Liver (tissue), 8 donors: ENCODE measurements at regions not wholly inside any gene's neighbourhood (a gene's known extent, or its start where the extent isn't known, plus 50 kb on each side); places are given as distances from the start of the nearest gene placed in this dataset.

ENCODE experiments used
- DNase-seq: peaks from one replicate; pipeline ENCODE4 v3.0.0-alpha.2; 2017; ENCODE audit warnings: low spot score
- H3K27ac ChIP-seq, 2 donors: one replicate each; pipeline ENCODE4 v1.7.0; 2013; ENCODE audit warnings: inconsistent platforms in 2 of 2, low read length in 2 of 2, control low read depth in 1 of 2, low read depth in 1 of 2, mild to moderate bottlenecking in 1 of 2
- H3K27me3 ChIP-seq, 4 donors: one replicate each; pipeline versions ENCODE4 v1.6.1 to v1.7.0; 2013; ENCODE audit warnings: low read length in 3 of 4, inconsistent platforms in 1 of 4, mild to moderate bottlenecking in 1 of 4, moderate library complexity in 1 of 4; ENCODE audit not compliant: control insufficient read depth in 4 of 4, insufficient read depth in 4 of 4
- H3K36me3 ChIP-seq, 4 donors: one replicate each; pipeline versions ENCODE4 v1.6.1 to v1.7.0; 2013; ENCODE audit warnings: low read length in 3 of 4, mild to moderate bottlenecking in 3 of 4, low read depth in 1 of 4, moderate library complexity in 1 of 4; ENCODE audit not compliant: control insufficient read depth in 4 of 4, insufficient read depth in 3 of 4
- H3K4me1 ChIP-seq, 4 donors: one replicate each; pipeline versions ENCODE4 v1.6.1 to v1.7.0; 2013; ENCODE audit warnings: low read length in 3 of 4, mild to moderate bottlenecking in 3 of 4, moderate library complexity in 1 of 4; ENCODE audit not compliant: control insufficient read depth in 4 of 4, insufficient read depth in 4 of 4
- H3K4me3 ChIP-seq, 3 donors: one replicate each; pipeline versions ENCODE4 v1.6.1 to v1.7.0; 2013; ENCODE audit warnings: low read length in 3 of 3, control low read depth in 1 of 3, low read depth in 1 of 3, mild to moderate bottlenecking in 1 of 3
- H3K9ac ChIP-seq, 2 donors: one replicate each; pipeline ENCODE4 v1.7.0; 2013; ENCODE audit warnings: low read length in 2 of 2, mild to moderate bottlenecking in 2 of 2, moderate library complexity in 2 of 2, control low read depth in 1 of 2, low read depth in 1 of 2
- H3K9me3 ChIP-seq, 4 donors: one replicate each; pipeline versions ENCODE4 v1.6.1 to v1.7.0; 2013; ENCODE audit warnings: low read length in 3 of 4; ENCODE audit not compliant: control insufficient read depth in 4 of 4
- ATF3 ChIP-seq: IDR thresholded peaks from 2 replicates; pipeline ENCODE4 v1.6.1; 2016; ENCODE audit warnings: antibody characterized with exemption
- EGR1 ChIP-seq, 2 donors: IDR thresholded peaks; 2 replicates each; pipeline ENCODE4 v1.6.1; 2016 to 2018; ENCODE audit warnings: antibody characterized with exemption in 2 of 2, low read depth in 2 of 2
- FOXA1 ChIP-seq: IDR thresholded peaks from 2 replicates; pipeline ENCODE4 v1.6.1; 2016; ENCODE audit warnings: antibody characterized with exemption
- FOXA2 ChIP-seq: IDR thresholded peaks from 2 replicates; pipeline ENCODE4 v1.6.1; 2016; ENCODE audit warnings: antibody characterized with exemption
- HNF4A ChIP-seq, 2 donors: conservative IDR thresholded peaks; 2 replicates each; pipeline ENCODE4 v1.6.1; 2016; ENCODE audit warnings: antibody characterized with exemption in 2 of 2, mild to moderate bottlenecking in 2 of 2
- JUND ChIP-seq, 2 donors: IDR thresholded peaks; 2 replicates each; pipeline ENCODE4 v1.6.1; 2016; ENCODE audit warnings: antibody characterized with exemption in 2 of 2
- NR2F2 ChIP-seq: IDR thresholded peaks from 2 replicates; pipeline ENCODE4 v1.6.1; 2016; ENCODE audit warnings: antibody characterized with exemption
- REST ChIP-seq: IDR thresholded peaks from 2 replicates; pipeline ENCODE4 v1.6.1; 2016; ENCODE audit warnings: antibody characterized with exemption, mild to moderate bottlenecking
- SP1 ChIP-seq: IDR thresholded peaks from 2 replicates; pipeline ENCODE4 v1.6.1; 2018; ENCODE audit warnings: antibody characterized with exemption, mild to moderate bottlenecking
- TAF1 ChIP-seq: conservative IDR thresholded peaks from 2 replicates; pipeline ENCODE4 v1.6.1; 2016; ENCODE audit warnings: antibody characterized with exemption, mild to moderate bottlenecking
- YY1 ChIP-seq: IDR thresholded peaks from 2 replicates; pipeline ENCODE4 v1.6.1; 2016; ENCODE audit warnings: antibody characterized with exemption, mild to moderate bottlenecking
- WGBS: extraction: QIAGEN DNeasy Blood & Tissue Kit; methylation state at CpG from one replicate; pipeline ENCODE4 v1.1.7; 2013; 5-methylcytosine and 5-hydroxymethylcytosine counted together
- TF ChIP-seq, protein P1 (sequence below): fragments of 150-350 bp; IDR thresholded peaks from 2 replicates; pipeline ENCODE4 v1.5.1; 2017; ENCODE audit warnings: improper control_type of control experiment, low read depth, low read length; ENCODE audit not compliant: missing input control
- TF ChIP-seq, protein P2 (sequence below): IDR thresholded peaks from 2 replicates; pipeline ENCODE4 v1.6.1; 2016; ENCODE audit warnings: antibody characterized with exemption
- donor health status: healthy.
- donor health status: healthy.
- donor health status: healthy.
- donor health status: healthy.
- donor health status: healthy.

GRCh38 chr16:14004729-14005315 is 66.3 kb upstream of the MRTFB start:
- Histone ChIP-seq H3K36me3 (no peaks in the 10 kb centered on the region), H3K9me3 (no peaks in the 10 kb centered on the region), H3K4me1 (peaks cover 0 to 7% (median under 1%) of the 10 kb centered on the region in 4 donors), H3K27ac (no peak overlapping the region), H3K27me3 (no peaks in the 10 kb centered on the region), H3K9ac (no peak overlapping the region), H3K4me3 (no peak overlapping the region)
- WGBS = 86% methylated on average over 2 of the region's 2 CpGs
- TF ChIP-seq YY1 = no peak
- TF ChIP-seq FOXA2 = no peak
- no peak for DNase-seq

GRCh38 chr16:14005335-14005734 is 65.8 kb upstream of the MRTFB start:
- Histone ChIP-seq H3K4me3 (no peak overlapping the region), H3K9ac (no peak overlapping the region), H3K27me3 (no peaks in the 10 kb centered on the region), H3K27ac (no peak overlapping the region), H3K9me3 (no peaks in the 10 kb centered on the region), H3K36me3 (no peaks in the 10 kb centered on the region), H3K4me1 (peaks cover 0 to 6% (median under 1%) of the 10 kb centered on the region in 4 donors)
- TF ChIP-seq FOXA1 (no peak), EGR1 (IDR thresholded peaks at IDR 0.05; ENCODE audit: low read depth in 2 of 2) (no peak), NR2F2 (no peak), TAF1 (no peak), REST (no peak), JUND (IDR thresholded peaks at IDR 0.05) (no peak), SP1 (no peak), HNF4A (conservative IDR thresholded peaks at IDR 0.05) (no peak), ATF3 (no peak)
- TF ChIP-seq, protein P1, sequence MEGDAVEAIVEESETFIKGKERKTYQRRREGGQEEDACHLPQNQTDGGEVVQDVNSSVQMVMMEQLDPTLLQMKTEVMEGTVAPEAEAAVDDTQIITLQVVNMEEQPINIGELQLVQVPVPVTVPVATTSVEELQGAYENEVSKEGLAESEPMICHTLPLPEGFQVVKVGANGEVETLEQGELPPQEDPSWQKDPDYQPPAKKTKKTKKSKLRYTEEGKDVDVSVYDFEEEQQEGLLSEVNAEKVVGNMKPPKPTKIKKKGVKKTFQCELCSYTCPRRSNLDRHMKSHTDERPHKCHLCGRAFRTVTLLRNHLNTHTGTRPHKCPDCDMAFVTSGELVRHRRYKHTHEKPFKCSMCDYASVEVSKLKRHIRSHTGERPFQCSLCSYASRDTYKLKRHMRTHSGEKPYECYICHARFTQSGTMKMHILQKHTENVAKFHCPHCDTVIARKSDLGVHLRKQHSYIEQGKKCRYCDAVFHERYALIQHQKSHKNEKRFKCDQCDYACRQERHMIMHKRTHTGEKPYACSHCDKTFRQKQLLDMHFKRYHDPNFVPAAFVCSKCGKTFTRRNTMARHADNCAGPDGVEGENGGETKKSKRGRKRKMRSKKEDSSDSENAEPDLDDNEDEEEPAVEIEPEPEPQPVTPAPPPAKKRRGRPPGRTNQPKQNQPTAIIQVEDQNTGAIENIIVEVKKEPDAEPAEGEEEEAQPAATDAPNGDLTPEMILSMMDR = no peak
- TF ChIP-seq, protein P2, sequence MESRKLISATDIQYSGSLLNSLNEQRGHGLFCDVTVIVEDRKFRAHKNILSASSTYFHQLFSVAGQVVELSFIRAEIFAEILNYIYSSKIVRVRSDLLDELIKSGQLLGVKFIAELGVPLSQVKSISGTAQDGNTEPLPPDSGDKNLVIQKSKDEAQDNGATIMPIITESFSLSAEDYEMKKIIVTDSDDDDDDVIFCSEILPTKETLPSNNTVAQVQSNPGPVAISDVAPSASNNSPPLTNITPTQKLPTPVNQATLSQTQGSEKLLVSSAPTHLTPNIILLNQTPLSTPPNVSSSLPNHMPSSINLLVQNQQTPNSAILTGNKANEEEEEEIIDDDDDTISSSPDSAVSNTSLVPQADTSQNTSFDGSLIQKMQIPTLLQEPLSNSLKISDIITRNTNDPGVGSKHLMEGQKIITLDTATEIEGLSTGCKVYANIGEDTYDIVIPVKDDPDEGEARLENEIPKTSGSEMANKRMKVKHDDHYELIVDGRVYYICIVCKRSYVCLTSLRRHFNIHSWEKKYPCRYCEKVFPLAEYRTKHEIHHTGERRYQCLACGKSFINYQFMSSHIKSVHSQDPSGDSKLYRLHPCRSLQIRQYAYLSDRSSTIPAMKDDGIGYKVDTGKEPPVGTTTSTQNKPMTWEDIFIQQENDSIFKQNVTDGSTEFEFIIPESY = no peak
- DNase-seq = no peak
- WGBS = 93% methylated on average over 6 of the region's 6 CpGs
